ENCODE measurements at regions not wholly inside any gene's neighbourhood (a gene's known extent, or its start where the extent isn't known, plus 50 kb on each side); places are given as distances from the start of the nearest gene placed in this dataset.
"Not testable (repeated sequence)": the region's sequence is repeated elsewhere in the genome, so short reads cannot be mapped to it uniquely, and the experiment has no call there.

DNA sequence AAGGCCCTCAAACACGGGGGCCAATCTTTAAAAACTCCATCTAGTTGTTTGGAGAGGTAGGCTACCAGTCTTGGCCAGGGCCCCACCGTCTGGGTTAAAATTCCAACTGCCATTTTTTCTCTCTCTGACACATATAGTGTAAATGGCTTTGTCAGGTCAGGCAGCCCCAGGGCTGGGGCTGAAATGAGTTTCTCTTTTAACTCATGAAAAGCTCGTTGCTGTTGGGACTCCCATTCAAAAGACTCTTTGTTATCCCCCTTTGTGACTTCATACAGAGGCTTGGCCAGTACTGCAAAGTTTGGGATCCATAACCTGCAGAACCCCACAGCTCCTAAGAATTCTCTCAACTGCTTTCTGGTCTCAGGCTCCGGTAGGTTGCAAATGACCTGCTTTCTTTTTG is 99.4 kb upstream of the SLC1A4 start:
- TF ChIP-seq, protein P1, sequence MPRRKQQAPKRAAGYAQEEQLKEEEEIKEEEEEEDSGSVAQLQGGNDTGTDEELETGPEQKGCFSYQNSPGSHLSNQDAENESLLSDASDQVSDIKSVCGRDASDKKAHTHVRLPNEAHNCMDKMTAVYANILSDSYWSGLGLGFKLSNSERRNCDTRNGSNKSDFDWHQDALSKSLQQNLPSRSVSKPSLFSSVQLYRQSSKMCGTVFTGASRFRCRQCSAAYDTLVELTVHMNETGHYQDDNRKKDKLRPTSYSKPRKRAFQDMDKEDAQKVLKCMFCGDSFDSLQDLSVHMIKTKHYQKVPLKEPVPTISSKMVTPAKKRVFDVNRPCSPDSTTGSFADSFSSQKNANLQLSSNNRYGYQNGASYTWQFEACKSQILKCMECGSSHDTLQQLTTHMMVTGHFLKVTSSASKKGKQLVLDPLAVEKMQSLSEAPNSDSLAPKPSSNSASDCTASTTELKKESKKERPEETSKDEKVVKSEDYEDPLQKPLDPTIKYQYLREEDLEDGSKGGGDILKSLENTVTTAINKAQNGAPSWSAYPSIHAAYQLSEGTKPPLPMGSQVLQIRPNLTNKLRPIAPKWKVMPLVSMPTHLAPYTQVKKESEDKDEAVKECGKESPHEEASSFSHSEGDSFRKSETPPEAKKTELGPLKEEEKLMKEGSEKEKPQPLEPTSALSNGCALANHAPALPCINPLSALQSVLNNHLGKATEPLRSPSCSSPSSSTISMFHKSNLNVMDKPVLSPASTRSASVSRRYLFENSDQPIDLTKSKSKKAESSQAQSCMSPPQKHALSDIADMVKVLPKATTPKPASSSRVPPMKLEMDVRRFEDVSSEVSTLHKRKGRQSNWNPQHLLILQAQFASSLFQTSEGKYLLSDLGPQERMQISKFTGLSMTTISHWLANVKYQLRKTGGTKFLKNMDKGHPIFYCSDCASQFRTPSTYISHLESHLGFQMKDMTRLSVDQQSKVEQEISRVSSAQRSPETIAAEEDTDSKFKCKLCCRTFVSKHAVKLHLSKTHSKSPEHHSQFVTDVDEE (CRISPR knock-in tag; IDR thresholded peaks at IDR 0.05) = no peak
- TF ChIP-seq ZNF565 (CRISPR knock-in tag; conservative IDR thresholded peaks at IDR 0.05; ENCODE audit: low read depth) (no peak), ZFP30 (CRISPR knock-in tag; IDR thresholded peaks at IDR 0.05) (no peak)
- TF ChIP-seq, protein P2, sequence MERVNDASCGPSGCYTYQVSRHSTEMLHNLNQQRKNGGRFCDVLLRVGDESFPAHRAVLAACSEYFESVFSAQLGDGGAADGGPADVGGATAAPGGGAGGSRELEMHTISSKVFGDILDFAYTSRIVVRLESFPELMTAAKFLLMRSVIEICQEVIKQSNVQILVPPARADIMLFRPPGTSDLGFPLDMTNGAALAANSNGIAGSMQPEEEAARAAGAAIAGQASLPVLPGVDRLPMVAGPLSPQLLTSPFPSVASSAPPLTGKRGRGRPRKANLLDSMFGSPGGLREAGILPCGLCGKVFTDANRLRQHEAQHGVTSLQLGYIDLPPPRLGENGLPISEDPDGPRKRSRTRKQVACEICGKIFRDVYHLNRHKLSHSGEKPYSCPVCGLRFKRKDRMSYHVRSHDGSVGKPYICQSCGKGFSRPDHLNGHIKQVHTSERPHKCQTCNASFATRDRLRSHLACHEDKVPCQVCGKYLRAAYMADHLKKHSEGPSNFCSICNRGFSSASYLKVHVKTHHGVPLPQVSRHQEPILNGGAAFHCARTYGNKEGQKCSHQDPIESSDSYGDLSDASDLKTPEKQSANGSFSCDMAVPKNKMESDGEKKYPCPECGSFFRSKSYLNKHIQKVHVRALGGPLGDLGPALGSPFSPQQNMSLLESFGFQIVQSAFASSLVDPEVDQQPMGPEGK (CRISPR knock-in tag; IDR thresholded peaks at IDR 0.05; ENCODE audit: borderline replicate concordance) = no peak
- ATAC-seq = no peak

DNA sequence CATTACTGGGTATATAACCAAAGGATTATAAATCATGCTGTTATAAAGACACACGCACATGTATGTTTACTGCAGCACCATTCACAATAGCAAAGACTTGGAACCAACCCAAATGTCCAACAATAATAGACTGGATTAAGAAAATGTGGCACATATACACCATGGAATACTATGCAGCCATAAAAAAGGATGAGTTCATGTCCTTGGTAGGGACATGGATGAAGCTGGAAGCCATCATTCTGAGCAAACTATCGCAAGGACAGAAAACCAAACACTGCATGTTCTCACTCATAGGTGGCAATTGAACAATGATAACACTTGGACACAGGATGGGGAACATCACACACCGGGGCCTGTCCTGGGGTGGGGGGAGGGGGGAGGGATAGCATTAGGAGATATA is 92.6 kb upstream of the SLC1A4 start:
- not testable (repeated sequence) for ATAC-seq

DNA sequence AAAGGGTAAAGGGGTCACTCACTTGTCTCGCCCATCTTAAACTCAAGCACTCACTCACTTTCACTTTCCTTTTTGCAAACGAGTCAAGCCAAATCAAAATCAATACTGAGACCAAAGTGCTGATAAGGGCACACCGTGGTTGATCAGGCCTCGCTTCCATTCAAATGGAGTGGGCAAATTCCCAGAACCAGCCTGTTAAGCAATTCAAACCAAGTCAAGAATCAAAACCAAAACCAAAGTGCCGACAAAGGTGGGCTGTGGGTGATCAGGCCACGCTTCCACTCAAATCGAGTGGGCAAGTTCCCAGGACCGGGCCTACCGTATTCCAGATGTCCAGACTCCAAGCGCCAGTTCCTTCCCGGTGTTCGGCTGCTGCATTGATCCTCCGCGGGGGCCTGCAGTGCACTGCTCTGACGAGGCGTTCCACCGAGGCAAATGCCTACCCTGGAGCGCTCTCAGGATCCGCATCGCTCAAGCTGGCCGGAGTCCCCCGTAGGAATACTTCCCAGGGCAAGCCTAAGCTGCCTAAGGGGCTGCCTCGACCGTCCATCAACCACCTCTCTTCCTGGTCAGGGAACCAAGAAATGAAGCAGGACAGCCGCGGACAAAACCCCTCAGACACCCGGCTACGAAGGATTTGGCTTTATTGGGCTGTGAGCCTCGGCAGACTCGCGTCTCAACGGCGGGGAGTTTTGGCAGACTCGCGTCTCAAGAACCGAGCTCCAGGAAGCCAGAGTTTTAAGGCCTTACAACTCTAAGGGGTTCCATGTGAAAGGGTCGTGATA is 89.9 kb upstream of the SLC1A4 start:
- ATAC-seq = no peak

DNA sequence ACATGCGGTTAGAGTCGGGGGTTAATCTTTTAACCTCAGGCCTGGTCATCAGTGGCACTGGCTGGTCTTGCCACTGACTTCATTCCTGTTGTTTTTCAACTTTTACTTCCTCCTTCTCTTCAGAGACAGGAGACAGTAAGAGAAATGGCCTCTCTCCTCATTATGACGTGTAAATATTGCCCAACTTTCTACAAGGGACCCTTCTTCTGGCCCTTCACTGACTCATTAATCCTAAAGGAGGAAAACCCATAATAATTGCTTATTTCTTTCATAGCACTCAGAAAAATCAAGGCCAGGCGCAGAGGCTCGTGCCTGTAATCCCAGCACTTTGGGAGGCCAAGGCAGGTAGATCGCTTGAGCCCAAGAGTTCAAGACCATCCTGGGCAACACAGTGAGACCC is 89.3 kb upstream of the SLC1A4 start:
- ATAC-seq = not testable (repeated sequence)

More for the DNA sequence above, 89.9 kb upstream of the SLC1A4 start:
- TF ChIP-seq, protein P1 (CRISPR knock-in tag; IDR thresholded peaks at IDR 0.05) = no peak
- TF ChIP-seq TOX (CRISPR knock-in tag; IDR thresholded peaks at IDR 0.05; ENCODE audit: borderline replicate concordance) = no peak
- no peak for TF ChIP-seq ZNF70 (CRISPR knock-in tag; IDR thresholded peaks at IDR 0.05)
- TF ChIP-seq GLIS3 (CRISPR knock-in tag; IDR thresholded peaks at IDR 0.05) = no peak
- TF ChIP-seq ISL1 (CRISPR knock-in tag; IDR thresholded peaks at IDR 0.05) = no peak
- no peak for TF ChIP-seq ZFP3 (CRISPR knock-in tag; IDR thresholded peaks at IDR 0.05)
- no peak for TF ChIP-seq ZFP30 (CRISPR knock-in tag; IDR thresholded peaks at IDR 0.05)
- no peak for TF ChIP-seq ZC3H10 (CRISPR knock-in tag; IDR thresholded peaks at IDR 0.05)

DNA sequence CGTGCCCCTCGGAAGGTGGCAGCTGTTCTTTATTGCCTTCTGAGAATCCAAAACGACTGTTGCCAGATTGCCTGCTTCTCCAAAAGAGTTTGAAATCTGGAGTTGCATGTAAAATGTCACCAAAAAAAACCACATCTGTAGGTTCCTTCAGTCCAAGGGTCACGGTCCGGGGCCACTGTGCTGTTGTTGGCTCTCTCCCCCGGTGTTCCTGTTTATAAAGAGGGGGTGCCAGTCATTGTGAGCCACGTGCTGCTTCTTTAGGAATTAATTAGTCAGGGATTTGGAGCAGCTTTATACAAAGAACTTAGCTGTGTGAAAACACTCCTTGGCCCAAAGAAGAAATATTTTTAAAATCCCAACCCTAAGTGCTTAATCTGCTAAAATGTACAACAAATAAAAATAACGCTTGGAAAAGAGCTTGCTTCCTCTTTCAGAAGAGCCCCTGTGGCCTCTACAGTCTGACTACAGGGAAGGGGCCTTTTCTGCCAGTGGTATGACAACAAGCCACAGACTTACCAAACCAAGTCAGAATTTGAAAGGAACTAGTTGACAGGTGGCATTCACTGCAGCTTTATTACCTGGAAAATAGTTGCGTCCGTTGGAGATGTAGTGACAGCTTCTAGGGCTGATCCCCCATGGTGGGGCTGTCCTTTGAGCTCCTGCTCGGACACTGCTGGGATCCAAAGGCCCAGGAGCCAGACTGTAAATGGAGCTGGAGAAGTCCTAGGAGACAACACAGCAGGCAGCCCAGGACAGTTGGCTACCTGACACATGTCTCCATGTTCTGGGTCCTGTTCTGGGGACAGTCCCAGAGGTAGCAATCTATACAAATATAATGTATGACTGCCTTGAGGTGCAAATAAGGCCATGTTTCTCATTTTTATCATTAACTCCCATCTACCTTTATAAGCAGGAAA is 84.5 kb upstream of the SLC1A4 start:
- no peak for ATAC-seq
- no peak for TF ChIP-seq BACH2 (CRISPR knock-in tag; IDR thresholded peaks at IDR 0.05; ENCODE audit: borderline replicate concordance)
- TF ChIP-seq, protein P3, sequence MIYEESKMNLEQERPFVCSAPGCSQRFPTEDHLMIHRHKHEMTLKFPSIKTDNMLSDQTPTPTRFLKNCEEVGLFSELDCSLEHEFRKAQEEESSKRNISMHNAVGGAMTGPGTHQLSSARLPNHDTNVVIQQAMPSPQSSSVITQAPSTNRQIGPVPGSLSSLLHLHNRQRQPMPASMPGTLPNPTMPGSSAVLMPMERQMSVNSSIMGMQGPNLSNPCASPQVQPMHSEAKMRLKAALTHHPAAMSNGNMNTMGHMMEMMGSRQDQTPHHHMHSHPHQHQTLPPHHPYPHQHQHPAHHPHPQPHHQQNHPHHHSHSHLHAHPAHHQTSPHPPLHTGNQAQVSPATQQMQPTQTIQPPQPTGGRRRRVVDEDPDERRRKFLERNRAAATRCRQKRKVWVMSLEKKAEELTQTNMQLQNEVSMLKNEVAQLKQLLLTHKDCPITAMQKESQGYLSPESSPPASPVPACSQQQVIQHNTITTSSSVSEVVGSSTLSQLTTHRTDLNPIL (CRISPR knock-in tag; IDR thresholded peaks at IDR 0.05; ENCODE audit: low read depth) = no peak
- TF ChIP-seq GLIS3 (CRISPR knock-in tag; IDR thresholded peaks at IDR 0.05) = no peak
- TF ChIP-seq RARB (CRISPR knock-in tag; IDR thresholded peaks at IDR 0.05) = no peak
- no peak for TF ChIP-seq ESRRG (CRISPR knock-in tag; IDR thresholded peaks at IDR 0.05)
- TF ChIP-seq SNAI2 (CRISPR knock-in tag; IDR thresholded peaks at IDR 0.05) = no peak
- TF ChIP-seq ZFP30 (CRISPR knock-in tag; IDR thresholded peaks at IDR 0.05) = no peak
- TF ChIP-seq, protein P4, sequence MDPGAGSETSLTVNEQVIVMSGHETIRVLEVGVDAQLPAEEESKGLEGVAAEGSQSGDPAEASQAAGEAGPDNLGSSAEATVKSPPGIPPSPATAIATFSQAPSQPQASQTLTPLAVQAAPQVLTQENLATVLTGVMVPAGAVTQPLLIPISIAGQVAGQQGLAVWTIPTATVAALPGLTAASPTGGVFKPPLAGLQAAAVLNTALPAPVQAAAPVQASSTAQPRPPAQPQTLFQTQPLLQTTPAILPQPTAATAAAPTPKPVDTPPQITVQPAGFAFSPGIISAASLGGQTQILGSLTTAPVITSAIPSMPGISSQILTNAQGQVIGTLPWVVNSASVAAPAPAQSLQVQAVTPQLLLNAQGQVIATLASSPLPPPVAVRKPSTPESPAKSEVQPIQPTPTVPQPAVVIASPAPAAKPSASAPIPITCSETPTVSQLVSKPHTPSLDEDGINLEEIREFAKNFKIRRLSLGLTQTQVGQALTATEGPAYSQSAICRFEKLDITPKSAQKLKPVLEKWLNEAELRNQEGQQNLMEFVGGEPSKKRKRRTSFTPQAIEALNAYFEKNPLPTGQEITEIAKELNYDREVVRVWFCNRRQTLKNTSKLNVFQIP (CRISPR knock-in tag; IDR thresholded peaks at IDR 0.05; ENCODE audit: borderline replicate concordance, low read depth) = no peak
- TF ChIP-seq, protein P2 (CRISPR knock-in tag; IDR thresholded peaks at IDR 0.05; ENCODE audit: borderline replicate concordance) = no peak
- TF ChIP-seq TCF4 (CRISPR knock-in tag; IDR thresholded peaks at IDR 0.05; ENCODE audit: borderline replicate concordance) = no peak
- no peak for TF ChIP-seq ZNF565 (CRISPR knock-in tag; conservative IDR thresholded peaks at IDR 0.05; ENCODE audit: low read depth)
- no peak for TF ChIP-seq ZNF8 (CRISPR knock-in tag; IDR thresholded peaks at IDR 0.05)
- no peak for TF ChIP-seq ZC3H10 (CRISPR knock-in tag; IDR thresholded peaks at IDR 0.05)

Data from SK-N-SH treated with all-trans-retinoic acid at 6 μM for 48 hours (cell line).